ENCODE measurements at regions not wholly inside any gene's neighbourhood (a gene's known extent, or its start where the extent isn't known, plus 50 kb on each side); places are given as distances from the start of the nearest gene placed in this dataset.

DNA sequence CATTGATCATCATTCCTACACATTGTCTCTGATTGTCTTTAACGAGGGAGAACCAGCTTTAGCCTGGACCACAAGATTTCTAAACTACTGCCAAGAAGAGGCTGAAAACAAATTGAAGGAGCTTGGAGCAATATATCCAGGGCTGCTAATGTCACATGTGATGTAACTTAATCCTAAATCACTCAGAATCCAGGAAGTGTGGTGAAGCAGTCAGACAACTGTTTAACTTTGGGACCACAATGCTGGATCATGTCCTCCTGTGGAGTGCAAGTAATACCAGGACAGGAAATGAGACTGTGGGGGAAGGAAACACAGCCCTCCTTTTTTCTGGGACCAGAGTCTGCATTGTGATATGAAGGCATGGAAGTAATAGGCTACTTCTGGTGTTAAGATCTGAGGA, 430.2 kb downstream of the KCTD12 start:
- DNase-seq (ENCODE audit: low spot score): no peak
- peaks cover 0 to 1% (median 0%) of the 10 kb centered on the region in 4 donors for H3K27me3 ChIP-seq (ENCODE audit: control insufficient read depth in 4 of 4, insufficient read depth in 4 of 4, low read length in 3 of 4)
- no peak overlapping the region for H3K9ac ChIP-seq (ENCODE audit: low read depth in 1 of 2, low read length in 2 of 2)
- 17% methylated on average over 1 of the region's 1 CpG for WGBS
- H3K4me1 ChIP-seq (ENCODE audit: control insufficient read depth in 4 of 4, insufficient read depth in 4 of 4, low read length in 3 of 4): no peaks in the 10 kb centered on the region
- H3K9me3 ChIP-seq (ENCODE audit: control insufficient read depth in 4 of 4, low read length in 3 of 4): peaks cover 0 to 4% (median 1%) of the 10 kb centered on the region in 4 donors
- H3K27ac ChIP-seq (ENCODE audit: low read depth in 1 of 2, low read length in 2 of 2): no peak overlapping the region
- H3K4me3 ChIP-seq (ENCODE audit: low read depth in 1 of 3, low read length in 3 of 3): no peak overlapping the region
- no peaks in the 10 kb centered on the region for H3K36me3 ChIP-seq (ENCODE audit: control insufficient read depth in 4 of 4, insufficient read depth in 3 of 4, low read depth in 1 of 4, low read length in 3 of 4)
- TF ChIP-seq EGR1 (IDR thresholded peaks at IDR 0.05; ENCODE audit: low read depth in 2 of 2): no peak
- TF ChIP-seq GABPA (IDR thresholded peaks at IDR 0.05 in 1 of 2, conservative IDR thresholded peaks at IDR 0.05 in 1 of 2): no peak
- no peak for TF ChIP-seq JUND (IDR thresholded peaks at IDR 0.05)
- no peak for TF ChIP-seq RAD21 (IDR thresholded peaks at IDR 0.05)
- TF ChIP-seq SP1 (IDR thresholded peaks at IDR 0.05): no peak
- TF ChIP-seq, protein P1, sequence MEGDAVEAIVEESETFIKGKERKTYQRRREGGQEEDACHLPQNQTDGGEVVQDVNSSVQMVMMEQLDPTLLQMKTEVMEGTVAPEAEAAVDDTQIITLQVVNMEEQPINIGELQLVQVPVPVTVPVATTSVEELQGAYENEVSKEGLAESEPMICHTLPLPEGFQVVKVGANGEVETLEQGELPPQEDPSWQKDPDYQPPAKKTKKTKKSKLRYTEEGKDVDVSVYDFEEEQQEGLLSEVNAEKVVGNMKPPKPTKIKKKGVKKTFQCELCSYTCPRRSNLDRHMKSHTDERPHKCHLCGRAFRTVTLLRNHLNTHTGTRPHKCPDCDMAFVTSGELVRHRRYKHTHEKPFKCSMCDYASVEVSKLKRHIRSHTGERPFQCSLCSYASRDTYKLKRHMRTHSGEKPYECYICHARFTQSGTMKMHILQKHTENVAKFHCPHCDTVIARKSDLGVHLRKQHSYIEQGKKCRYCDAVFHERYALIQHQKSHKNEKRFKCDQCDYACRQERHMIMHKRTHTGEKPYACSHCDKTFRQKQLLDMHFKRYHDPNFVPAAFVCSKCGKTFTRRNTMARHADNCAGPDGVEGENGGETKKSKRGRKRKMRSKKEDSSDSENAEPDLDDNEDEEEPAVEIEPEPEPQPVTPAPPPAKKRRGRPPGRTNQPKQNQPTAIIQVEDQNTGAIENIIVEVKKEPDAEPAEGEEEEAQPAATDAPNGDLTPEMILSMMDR (IDR thresholded peaks at IDR 0.05; ENCODE audit: low read depth, low read length, missing input control): no peak
- TF ChIP-seq HNF4G (IDR thresholded peaks at IDR 0.05): no peak
- TF ChIP-seq, protein P2, sequence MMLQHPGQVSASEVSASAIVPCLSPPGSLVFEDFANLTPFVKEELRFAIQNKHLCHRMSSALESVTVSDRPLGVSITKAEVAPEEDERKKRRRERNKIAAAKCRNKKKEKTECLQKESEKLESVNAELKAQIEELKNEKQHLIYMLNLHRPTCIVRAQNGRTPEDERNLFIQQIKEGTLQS (IDR thresholded peaks at IDR 0.05): no peak
- TF ChIP-seq FOXA2 (IDR thresholded peaks at IDR 0.05): no peak
- TF ChIP-seq NR2F2 (IDR thresholded peaks at IDR 0.05): no peak
- TF ChIP-seq YY1 (IDR thresholded peaks at IDR 0.05): no peak
- no peak for TF ChIP-seq HNF4A (conservative IDR thresholded peaks at IDR 0.05)

DNA sequence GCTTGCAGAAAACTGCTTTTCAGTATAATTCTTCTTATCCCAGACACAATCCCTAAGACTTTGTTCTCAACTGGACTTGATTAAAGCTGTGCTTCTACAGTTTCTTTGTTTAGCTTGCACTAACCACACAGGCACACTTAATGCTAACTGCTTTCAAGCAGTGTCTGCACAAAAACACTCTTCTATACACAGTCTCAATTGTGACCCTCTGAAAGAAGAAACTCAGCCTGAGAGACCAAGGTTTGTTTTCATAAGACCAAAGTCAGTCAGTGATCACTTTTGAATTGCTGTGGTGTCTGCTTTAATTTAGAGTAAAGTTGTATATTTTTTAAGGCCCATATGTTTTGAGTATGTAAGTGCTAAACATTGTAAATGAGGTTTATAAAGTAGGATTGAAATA, 431.2 kb downstream of the KCTD12 start:
- no peak overlapping the region for H3K4me3 ChIP-seq (ENCODE audit: low read depth in 1 of 3, low read length in 3 of 3)
- no peak overlapping the region for H3K27ac ChIP-seq (ENCODE audit: low read depth in 1 of 2, low read length in 2 of 2)
- no peaks in the 10 kb centered on the region for H3K4me1 ChIP-seq (ENCODE audit: control insufficient read depth in 4 of 4, insufficient read depth in 4 of 4, low read length in 3 of 4)
- TF ChIP-seq NR2F2 (IDR thresholded peaks at IDR 0.05): no peak
- TF ChIP-seq, protein P3, sequence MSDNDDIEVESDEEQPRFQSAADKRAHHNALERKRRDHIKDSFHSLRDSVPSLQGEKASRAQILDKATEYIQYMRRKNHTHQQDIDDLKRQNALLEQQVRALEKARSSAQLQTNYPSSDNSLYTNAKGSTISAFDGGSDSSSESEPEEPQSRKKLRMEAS (IDR thresholded peaks at IDR 0.05): no peak
- TF ChIP-seq RXRA (IDR thresholded peaks at IDR 0.05): no peak
- TF ChIP-seq FOXA2 (IDR thresholded peaks at IDR 0.05): no peak
- no peak for TF ChIP-seq GABPA (IDR thresholded peaks at IDR 0.05 in 1 of 2, conservative IDR thresholded peaks at IDR 0.05 in 1 of 2)
- no peak for TF ChIP-seq HNF4G (IDR thresholded peaks at IDR 0.05)
- peaks cover 0 to 4% (median 1%) of the 10 kb centered on the region in 4 donors for H3K9me3 ChIP-seq (ENCODE audit: control insufficient read depth in 4 of 4, low read length in 3 of 4)
- H3K36me3 ChIP-seq (ENCODE audit: control insufficient read depth in 4 of 4, insufficient read depth in 3 of 4, low read depth in 1 of 4, low read length in 3 of 4): no peaks in the 10 kb centered on the region
- no peak overlapping the region for H3K9ac ChIP-seq (ENCODE audit: low read depth in 1 of 2, low read length in 2 of 2)
- DNase-seq (ENCODE audit: low spot score): no peak
- H3K27me3 ChIP-seq (ENCODE audit: control insufficient read depth in 4 of 4, insufficient read depth in 4 of 4, low read length in 3 of 4): no peaks in the 10 kb centered on the region

DNA sequence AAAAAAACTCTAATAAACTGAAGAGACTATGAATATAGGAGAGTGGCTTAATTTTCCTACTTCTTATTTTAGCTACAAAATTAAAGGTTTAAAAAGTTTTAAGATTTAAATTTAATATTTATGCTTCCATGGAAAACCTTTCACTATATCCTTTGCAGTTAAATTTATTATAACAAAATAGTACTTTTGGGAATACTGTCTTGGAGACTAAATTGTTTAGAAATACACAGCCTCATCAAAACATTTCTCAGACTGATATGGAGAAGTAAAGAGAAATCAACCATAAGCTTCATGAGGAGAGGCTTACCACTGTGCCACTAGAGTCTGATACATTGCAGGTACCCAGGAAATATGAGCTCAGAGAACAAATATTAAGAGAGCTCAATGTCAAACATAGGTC, 436.5 kb downstream of the KCTD12 start:
- DNase-seq (ENCODE audit: low spot score): no peak
- Histone ChIP-seq H3K36me3 (ENCODE audit: control insufficient read depth in 4 of 4, insufficient read depth in 3 of 4, low read depth in 1 of 4, low read length in 3 of 4) (no peaks in the 10 kb centered on the region), H3K27me3 (ENCODE audit: control insufficient read depth in 4 of 4, insufficient read depth in 4 of 4, low read length in 3 of 4) (no peaks in the 10 kb centered on the region), H3K9me3 (ENCODE audit: control insufficient read depth in 4 of 4, low read length in 3 of 4) (peaks cover 0 to 4% (median 1%) of the 10 kb centered on the region in 4 donors), H3K4me3 (ENCODE audit: low read depth in 1 of 3, low read length in 3 of 3) (no peak overlapping the region), H3K9ac (ENCODE audit: low read depth in 1 of 2, low read length in 2 of 2) (no peak overlapping the region), H3K27ac (ENCODE audit: low read depth in 1 of 2, low read length in 2 of 2) (no peak overlapping the region), H3K4me1 (ENCODE audit: control insufficient read depth in 4 of 4, insufficient read depth in 4 of 4, low read length in 3 of 4) (no peaks in the 10 kb centered on the region)
- no peak for TF ChIP-seq SP1 (IDR thresholded peaks at IDR 0.05)
- TF ChIP-seq FOXA2 (IDR thresholded peaks at IDR 0.05): no peak
- TF ChIP-seq HNF4G (IDR thresholded peaks at IDR 0.05): no peak

Measured in liver (tissue), 8 donors.